Adrenal gland (tissue), 5 donors: ENCODE measurements at regions not wholly inside any gene's neighbourhood (a gene's known extent, or its start where the extent isn't known, plus 50 kb on each side); places are given as distances from the start of the nearest gene placed in this dataset.
"Not testable (repeated sequence)": the region's sequence is repeated elsewhere in the genome, so short reads cannot be mapped to it uniquely, and the experiment has no call there.

Source experiments
- POLR2A ChIP-seq, 2 donors: fragments of 450-650 bp; IDR thresholded peaks; one replicate each; pipeline ENCODE4 v1.6.1; 2017; ENCODE audit warnings: antibody characterized with exemption in 2 of 2, mild to moderate bottlenecking in 2 of 2, moderate library complexity in 1 of 2
- TF ChIP-seq, protein P1 (sequence below), 6 experiments: fragments of 450-650 bp in 4 of 6; fragments of 200-600 bp in 2 of 6; sonication (generic) in 1 of 6; IDR thresholded peaks; 1 replicate in 5 of 6; 2 replicates in 1 of 6; pipeline versions ENCODE4 v1.5.1 to v1.8.0; 2016 to 2021; ENCODE audit warnings: antibody characterized with exemption in 6 of 6, mild to moderate bottlenecking in 2 of 6, moderate library complexity in 1 of 6
- donor health status: DM: no; HTN: no; CAD: no.

DNA sequence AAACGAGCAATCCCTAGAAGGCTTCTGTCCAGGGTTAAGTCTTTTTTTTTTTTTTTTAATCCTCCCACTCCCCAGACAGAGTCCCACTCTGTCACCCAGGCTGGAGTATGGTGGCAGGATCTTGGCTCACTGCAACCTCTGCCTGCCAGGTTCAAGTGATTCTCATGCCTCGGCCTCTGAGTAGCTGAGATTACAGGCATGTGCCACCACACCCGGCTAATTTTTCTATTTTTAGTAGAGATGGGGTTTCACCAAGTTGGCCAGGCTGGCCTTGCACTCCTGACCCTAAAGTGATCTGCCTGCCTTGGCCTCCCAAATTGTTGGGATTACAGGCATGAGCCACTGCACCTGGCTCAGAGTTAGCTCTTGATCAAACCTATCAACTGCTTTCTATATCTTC, 67.1 kb upstream of the PTPRG start:
- TF ChIP-seq, protein P1, sequence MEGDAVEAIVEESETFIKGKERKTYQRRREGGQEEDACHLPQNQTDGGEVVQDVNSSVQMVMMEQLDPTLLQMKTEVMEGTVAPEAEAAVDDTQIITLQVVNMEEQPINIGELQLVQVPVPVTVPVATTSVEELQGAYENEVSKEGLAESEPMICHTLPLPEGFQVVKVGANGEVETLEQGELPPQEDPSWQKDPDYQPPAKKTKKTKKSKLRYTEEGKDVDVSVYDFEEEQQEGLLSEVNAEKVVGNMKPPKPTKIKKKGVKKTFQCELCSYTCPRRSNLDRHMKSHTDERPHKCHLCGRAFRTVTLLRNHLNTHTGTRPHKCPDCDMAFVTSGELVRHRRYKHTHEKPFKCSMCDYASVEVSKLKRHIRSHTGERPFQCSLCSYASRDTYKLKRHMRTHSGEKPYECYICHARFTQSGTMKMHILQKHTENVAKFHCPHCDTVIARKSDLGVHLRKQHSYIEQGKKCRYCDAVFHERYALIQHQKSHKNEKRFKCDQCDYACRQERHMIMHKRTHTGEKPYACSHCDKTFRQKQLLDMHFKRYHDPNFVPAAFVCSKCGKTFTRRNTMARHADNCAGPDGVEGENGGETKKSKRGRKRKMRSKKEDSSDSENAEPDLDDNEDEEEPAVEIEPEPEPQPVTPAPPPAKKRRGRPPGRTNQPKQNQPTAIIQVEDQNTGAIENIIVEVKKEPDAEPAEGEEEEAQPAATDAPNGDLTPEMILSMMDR (IDR thresholded peaks at IDR 0.05), result not testable (repeated sequence)
- not testable (repeated sequence) for TF ChIP-seq POLR2A (IDR thresholded peaks at IDR 0.05)
